PC-9 (cell line): ENCODE measurements at regions not wholly inside any gene's neighbourhood (a gene's known extent, or its start where the extent isn't known, plus 50 kb on each side); places are given as distances from the start of the nearest gene placed in this dataset.

ENCODE experiments used
- BruUV-seq: library from RNA; stranded (reverse); fragments of 400-500 nt; replicated peaks from 2 replicates; lab custom pipeline; 2021; lab: Mats Ljungman, UMichigan
- CTCF ChIA-PET: fragments of 300-600 bp; sonication (Branson Sonifier 250); formaldehyde crosslinking; loops from one replicate; lab custom pipeline; 2022; ENCODE audit warnings: antibody characterized with exemption; lab: Charles Lee
- POLR2A ChIA-PET: fragments of 300-600 bp; sonication (Branson Sonifier 250); formaldehyde crosslinking; loops from one replicate; lab custom pipeline; 2022; ENCODE audit warnings: antibody characterized with exemption; ENCODE audit not compliant: unreplicated experiment; lab: Charles Lee
- DNase-seq, 2 experiments: peaks; one replicate each; pipeline versions ENCODE4 v3.0.0 to v3.0.0-alpha.2; 2015 to 2022; ENCODE audit warnings: mixed read lengths in 1 of 2
- H2AFZ ChIP-seq: fragments of 200-600 bp; sonication (generic); 2 replicates; pipeline ENCODE4 v1.8.1; 2017; ENCODE audit warnings: antibody characterized with exemption
- H3F3A ChIP-seq: fragments of 200-600 bp; sonication (generic); 2 replicates; pipeline ENCODE4 v1.8.1; 2017; ENCODE audit warnings: antibody characterized with exemption, mild to moderate bottlenecking, low read depth; ENCODE audit not compliant: insufficient read depth
- H3K27ac ChIP-seq: fragments of 200-600 bp; sonication (generic); 2 replicates; pipeline ENCODE4 v1.6.1; 2016; ENCODE audit warnings: mixed run types
- H3K27me3 ChIP-seq: fragments of 200-600 bp; sonication (generic); 2 replicates; pipeline ENCODE4 v1.6.1; 2016; ENCODE audit warnings: low read depth, mixed run types; ENCODE audit not compliant: insufficient read depth
- H3K36me3 ChIP-seq: fragments of 200-600 bp; sonication (generic); 2 replicates; pipeline ENCODE4 v1.6.1; 2016; ENCODE audit warnings: low read depth, mixed run types
- H3K4me1 ChIP-seq: fragments of 200-600 bp; sonication (generic); replicated peaks from 2 replicates; pipeline ENCODE4 v1.6.1; 2016; ENCODE audit warnings: mixed run types; ENCODE audit not compliant: insufficient read depth
- H3K4me2 ChIP-seq: fragments of 200-600 bp; sonication (generic); 2 replicates; pipeline ENCODE4 v1.6.1; 2017; ENCODE audit warnings: mixed run types
- H3K4me3 ChIP-seq: fragments of 200-600 bp; sonication (generic); 2 replicates; pipeline ENCODE4 v1.6.1; 2016; ENCODE audit warnings: mixed run types
- H3K79me2 ChIP-seq: fragments of 200-600 bp; sonication (generic); 2 replicates; pipeline ENCODE4 v1.6.1; 2017; ENCODE audit warnings: low read depth, mixed run types
- H3K9me2 ChIP-seq: fragments of 200-600 bp; sonication (generic); 2 replicates; pipeline ENCODE4 v1.8.1; 2017; ENCODE audit warnings: mild to moderate bottlenecking; ENCODE audit not compliant: insufficient read depth
- H3K9me3 ChIP-seq: fragments of 200-600 bp; sonication (generic); 2 replicates; pipeline ENCODE4 v1.8.1; 2016; ENCODE audit warnings: low read depth; ENCODE audit not compliant: insufficient read depth
- H4K20me1 ChIP-seq: fragments of 200-600 bp; sonication (generic); 2 replicates; pipeline ENCODE4 v1.8.1; 2017; ENCODE audit not compliant: insufficient read depth
- CTCF ChIP-seq: fragments of 200-600 bp; sonication (generic); conservative IDR thresholded peaks from 2 replicates; pipeline ENCODE4 v1.6.1; 2017; ENCODE audit warnings: mixed run types, antibody characterized with exemption, mild to moderate bottlenecking, moderate library complexity
- EZH2 ChIP-seq: fragments of 200-600 bp; sonication (generic); IDR thresholded peaks from 2 replicates; pipeline ENCODE4 v1.8.0; 2017; ENCODE audit warnings: antibody characterized with exemption, low read depth
- intact Hi-C: fragments of 100-400 bp; cut with micrococcal nuclease; formaldehyde crosslinking; loops from one replicate; pipeline ENCODE4 v1.10.0; 2022; ENCODE audit not compliant: unreplicated experiment

DNA sequence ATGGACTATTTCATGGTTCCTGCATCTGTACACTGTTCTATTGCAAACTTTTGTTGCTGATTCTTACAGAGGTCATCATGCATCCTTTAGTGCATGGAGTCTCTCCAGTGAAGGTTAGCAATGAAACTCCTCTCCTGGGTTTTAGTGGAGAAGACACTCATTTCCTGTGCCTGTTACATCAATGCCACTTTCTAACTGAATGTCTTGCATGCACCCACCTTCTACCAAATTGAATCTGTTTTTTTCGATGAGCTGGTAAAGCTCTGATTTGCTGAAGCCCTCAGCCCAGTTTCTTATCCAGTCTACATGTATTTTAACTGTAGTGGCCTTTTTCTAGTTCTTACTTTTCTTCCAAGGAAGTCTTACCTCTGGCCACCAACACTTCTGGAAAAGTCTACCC is 591.8 kb upstream of the ADAMTS16 start:
- no peaks in the 10 kb centered on the region for H3K9me2 ChIP-seq
- H3K79me2 ChIP-seq, result no peaks in the 10 kb centered on the region
- no peak for TF ChIP-seq EZH2
- no peak for TF ChIP-seq CTCF
- intact Hi-C loops, result no loop called here
- H3F3A ChIP-seq, result no peaks in the 10 kb centered on the region
- H3K36me3 ChIP-seq, result no peaks in the 10 kb centered on the region
- ChIA-PET POLR2A (no interaction called here), CTCF (no interaction called here)
- no peaks in the 10 kb centered on the region for H3K9me3 ChIP-seq
- no peaks in the 10 kb centered on the region for H4K20me1 ChIP-seq
- H3K4me1 ChIP-seq, result no peaks in the 10 kb centered on the region
- H2AFZ ChIP-seq, result no peak overlapping the region
- DNase-seq, result no peak
- H3K27ac ChIP-seq, result no peak overlapping the region
- no TSS peak for BruUV-seq
- peaks cover 25% of the 10 kb centered on the region for H3K27me3 ChIP-seq
- H3K4me3 ChIP-seq, result no peak overlapping the region
- H3K4me2 ChIP-seq, result no peak overlapping the region

DNA sequence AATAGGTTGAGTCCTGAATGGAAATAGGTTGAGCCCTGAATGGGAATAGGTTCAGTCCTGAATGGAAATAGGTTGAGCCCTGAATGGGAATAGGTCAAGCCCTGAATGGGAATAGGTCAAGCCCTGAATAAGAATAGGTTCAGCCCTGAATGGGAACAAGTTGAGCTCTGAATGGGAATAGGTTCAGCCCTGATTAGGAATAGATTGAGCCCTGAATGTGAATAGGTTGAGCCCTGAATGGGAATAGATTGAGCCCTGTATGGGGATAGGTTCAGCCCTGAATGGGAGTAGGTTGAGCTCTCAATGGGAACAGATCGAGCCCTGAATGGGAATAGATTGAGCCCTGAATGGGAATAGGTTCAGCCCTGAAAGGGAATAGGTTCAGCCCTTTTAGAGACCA is 590.8 kb upstream of the ADAMTS16 start:
- Histone ChIP-seq H3K4me2 (no peak overlapping the region), H3K27me3 (peaks cover 15% of the 10 kb centered on the region), H3K4me1 (no peaks in the 10 kb centered on the region), H3K27ac (no peak overlapping the region), H3K79me2 (no peaks in the 10 kb centered on the region), H4K20me1 (no peaks in the 10 kb centered on the region), H3K9me3 (no peaks in the 10 kb centered on the region), H3K9me2 (no peaks in the 10 kb centered on the region), H3F3A (no peaks in the 10 kb centered on the region), H2AFZ (no peak overlapping the region), H3K36me3 (no peaks in the 10 kb centered on the region), H3K4me3 (no peak overlapping the region)
- intact Hi-C loops, result no loop called here
- CTCF ChIA-PET, result no interaction called here
- no TSS peak for BruUV-seq
- POLR2A ChIA-PET, result no interaction called here
- no peak for DNase-seq
- TF ChIP-seq EZH2, result no peak
- TF ChIP-seq CTCF, result no peak

GRCh38 chr5:4551034-4551433 is 589.1 kb upstream of the ADAMTS16 start:
- no peaks in the 10 kb centered on the region for H4K20me1 ChIP-seq
- H3K9me3 ChIP-seq, result no peaks in the 10 kb centered on the region
- no peak overlapping the region for H2AFZ ChIP-seq
- no peaks in the 10 kb centered on the region for H3F3A ChIP-seq
- intact Hi-C loops, result no loop called here
- BruUV-seq, result no TSS peak
- CTCF ChIA-PET, result no interaction called here
- TF ChIP-seq CTCF (no peak), EZH2 (no peak)
- no peaks in the 10 kb centered on the region for H3K9me2 ChIP-seq
- H3K36me3 ChIP-seq, result no peaks in the 10 kb centered on the region
- no peak for DNase-seq
- H3K4me2 ChIP-seq, result no peak overlapping the region
- POLR2A ChIA-PET, result no interaction called here
- H3K79me2 ChIP-seq, result no peaks in the 10 kb centered on the region
- no peak overlapping the region for H3K27ac ChIP-seq
- peaks cover 15% of the 10 kb centered on the region; the same call in 1 of the 2 replicates for H3K27me3 ChIP-seq
- H3K4me1 ChIP-seq, result no peaks in the 10 kb centered on the region
- no peak overlapping the region for H3K4me3 ChIP-seq
